Colonic mucosa (tissue), 4 donors: ENCODE measurements at regions not wholly inside any gene's neighbourhood (a gene's known extent, or its start where the extent isn't known, plus 50 kb on each side); places are given as distances from the start of the nearest gene placed in this dataset.

Experiments
- DNase-seq: peaks from one replicate; pipeline ENCODE4 v3.0.0-alpha.2; 2020
- H3K27ac ChIP-seq: fragments of 200-600 bp; one replicate; pipeline ENCODE4 v1.8.0; 2021
- H3K27me3 ChIP-seq: fragments of 200-600 bp; one replicate; pipeline ENCODE4 v1.8.0; 2021
- H3K36me3 ChIP-seq: fragments of 200-600 bp; one replicate; pipeline ENCODE4 v1.8.0; 2021
- H3K4me1 ChIP-seq: fragments of 200-600 bp; one replicate; pipeline ENCODE4 v1.8.0; 2021; ENCODE audit warnings: mild to moderate bottlenecking
- H3K4me3 ChIP-seq: fragments of 200-600 bp; one replicate; pipeline ENCODE4 v1.8.0; 2021
- H3K9ac ChIP-seq, 2 donors: one replicate each; pipeline ENCODE4 v1.7.0; 2013; ENCODE audit warnings: control low read depth in 2 of 2, low read depth in 2 of 2, low read length in 2 of 2
- H3K9me3 ChIP-seq: fragments of 200-600 bp; one replicate; pipeline ENCODE4 v1.8.0; 2021
- CTCF ChIP-seq: fragments of 200-600 bp; IDR thresholded peaks from one replicate; pipeline ENCODE4 v1.8.0; 2022; ENCODE audit warnings: antibody characterized with exemption, mild to moderate bottlenecking
- intact Hi-C: fragments of 100-400 bp; cut with DNase I; formaldehyde crosslinking; loops from one replicate; pipeline ENCODE4 v1.14.1; 2022
- donor health status: healthy.
- donor health status: DM: no; HTN: no; CAD: no.
- donor health status: DM: no; HTN: no; CAD: no.

GRCh38 chr9:99449726-99450125 lies 227.6 kb downstream of the SEC61B start:
- no peak overlapping the region for H3K9ac ChIP-seq
- no peaks in the 10 kb centered on the region for H3K27me3 ChIP-seq
- H3K4me1 ChIP-seq: no peaks in the 10 kb centered on the region
- H3K9me3 ChIP-seq: no peaks in the 10 kb centered on the region
- no peak for DNase-seq
- TF ChIP-seq CTCF: no peak
- intact Hi-C loops: no loop called here
- no peaks in the 10 kb centered on the region for H3K36me3 ChIP-seq
- no peak overlapping the region for H3K4me3 ChIP-seq
- H3K27ac ChIP-seq: no peak overlapping the region

DNA sequence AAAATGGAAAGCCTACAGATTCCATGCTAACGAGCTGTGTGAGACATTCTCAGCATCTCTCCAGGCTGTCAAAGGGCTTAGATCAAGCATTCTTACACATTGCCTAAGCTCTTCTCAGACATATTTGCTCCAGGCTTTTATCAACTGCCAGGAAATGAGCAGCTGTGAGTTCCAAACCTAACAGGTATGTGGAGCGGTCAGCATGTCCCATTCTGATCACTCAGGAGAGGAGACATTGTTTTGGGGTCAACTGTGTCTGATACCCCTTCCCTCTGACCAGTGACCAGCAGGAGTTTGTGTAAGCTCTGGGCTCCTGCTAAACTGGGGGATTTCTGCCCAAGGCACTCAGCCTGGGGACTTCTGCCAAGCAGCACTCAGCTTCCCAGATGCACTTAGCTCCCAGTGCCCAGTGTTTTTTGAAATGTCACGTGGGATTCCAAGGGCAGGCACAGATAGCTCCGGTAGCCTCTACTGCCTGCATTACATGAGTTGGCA lies 229.1 kb downstream of the SEC61B start:
- no peak overlapping the region for H3K27ac ChIP-seq
- no peaks in the 10 kb centered on the region for H3K9me3 ChIP-seq
- TF ChIP-seq CTCF: no peak
- H3K9ac ChIP-seq: no peak overlapping the region
- no peak overlapping the region for H3K4me3 ChIP-seq
- no peaks in the 10 kb centered on the region for H3K4me1 ChIP-seq
- H3K27me3 ChIP-seq: no peaks in the 10 kb centered on the region
- intact Hi-C loops: no loop called here
- no peaks in the 10 kb centered on the region for H3K36me3 ChIP-seq
- DNase-seq: no peak

- Histone ChIP-seq H3K4me3 (no peak overlapping the region), H3K27ac (no peak overlapping the region), H3K27me3 (no peaks in the 10 kb centered on the region), H3K9ac (no peak overlapping the region), H3K36me3 (no peaks in the 10 kb centered on the region), H3K9me3 (no peaks in the 10 kb centered on the region), H3K4me1 (no peaks in the 10 kb centered on the region)
- intact Hi-C loops: no loop called here
- TF ChIP-seq CTCF: no peak
- no peak for DNase-seq
These were observed 235.3 kb downstream of the SEC61B start for GRCh38 chr9:99457406-99457805.

DNA sequence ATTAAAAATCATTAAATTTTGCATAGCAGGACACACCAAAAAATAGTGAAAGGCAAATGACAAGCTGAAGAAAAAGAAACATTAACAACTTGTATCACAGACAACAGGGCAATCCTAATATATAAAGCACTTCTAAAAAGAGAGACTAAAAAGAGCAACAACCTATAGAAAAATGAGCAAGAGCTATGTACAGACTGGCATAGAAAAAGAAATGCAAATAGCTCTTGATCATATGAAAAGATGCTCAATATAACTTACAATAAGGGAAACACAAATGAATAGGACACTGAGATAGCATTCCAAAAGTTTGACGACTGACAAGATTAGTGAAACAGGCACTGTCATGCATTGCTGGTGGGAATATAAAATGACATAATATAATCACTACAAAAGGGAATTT lies 235.9 kb downstream of the SEC61B start:
- no peak overlapping the region for H3K9ac ChIP-seq
- no peak overlapping the region for H3K27ac ChIP-seq
- no peaks in the 10 kb centered on the region for H3K36me3 ChIP-seq
- H3K4me3 ChIP-seq: no peak overlapping the region
- DNase-seq: no peak
- TF ChIP-seq CTCF: no peak
- intact Hi-C loops: no loop called here
- no peaks in the 10 kb centered on the region for H3K9me3 ChIP-seq
- no peaks in the 10 kb centered on the region for H3K4me1 ChIP-seq
- H3K27me3 ChIP-seq: no peaks in the 10 kb centered on the region

GRCh38 chr9:99459919-99460318 lies 237.8 kb downstream of the SEC61B start:
- TF ChIP-seq CTCF: no peak
- no peaks in the 10 kb centered on the region for H3K36me3 ChIP-seq
- no peaks in the 10 kb centered on the region for H3K27me3 ChIP-seq
- no peak for DNase-seq
- intact Hi-C loops: no loop called here
- no peaks in the 10 kb centered on the region for H3K9me3 ChIP-seq
- no peak overlapping the region for H3K27ac ChIP-seq
- no peak overlapping the region for H3K9ac ChIP-seq
- H3K4me1 ChIP-seq: no peaks in the 10 kb centered on the region
- no peak overlapping the region for H3K4me3 ChIP-seq

GRCh38 chr9:99463131-99463530 lies 241.0 kb downstream of the SEC61B start:
- intact Hi-C loops: no loop called here
- Histone ChIP-seq H3K27me3 (no peaks in the 10 kb centered on the region), H3K4me3 (no peak overlapping the region), H3K9ac (no peak overlapping the region), H3K9me3 (no peaks in the 10 kb centered on the region), H3K27ac (no peak overlapping the region), H3K4me1 (no peaks in the 10 kb centered on the region), H3K36me3 (no peaks in the 10 kb centered on the region)
- no peak for TF ChIP-seq CTCF
- no peak for DNase-seq
